Activated naive CD8-positive, alpha-beta T cell (primary cell): ENCODE measurements at regions not wholly inside any gene's neighbourhood (a gene's known extent, or its start where the extent isn't known, plus 50 kb on each side); places are given as distances from the start of the nearest gene placed in this dataset.
"Not testable (repeated sequence)": the region's sequence is repeated elsewhere in the genome, so short reads cannot be mapped to it uniquely, and the experiment has no call there.

Source experiments
- H3K27ac Mint-ChIP-seq: one replicate; pipeline ENCODE4 v1.8.0; 2021; ENCODE audit warnings: mixed read lengths
- H3K27me3 Mint-ChIP-seq: one replicate; pipeline ENCODE4 v1.8.0; 2021; ENCODE audit warnings: mixed read lengths
- H3K36me3 Mint-ChIP-seq: one replicate; pipeline ENCODE4 v1.8.0; 2021; ENCODE audit warnings: mixed read lengths
- H3K4me1 Mint-ChIP-seq: one replicate; pipeline ENCODE4 v1.8.0; 2021; ENCODE audit warnings: low read depth, mixed read lengths
- H3K4me3 Mint-ChIP-seq: one replicate; pipeline ENCODE4 v1.8.0; 2021; ENCODE audit warnings: mild to moderate bottlenecking, mixed read lengths
- H3K9me3 Mint-ChIP-seq: one replicate; pipeline ENCODE4 v1.8.0; 2021; ENCODE audit warnings: low read depth, mixed read lengths

DNA sequence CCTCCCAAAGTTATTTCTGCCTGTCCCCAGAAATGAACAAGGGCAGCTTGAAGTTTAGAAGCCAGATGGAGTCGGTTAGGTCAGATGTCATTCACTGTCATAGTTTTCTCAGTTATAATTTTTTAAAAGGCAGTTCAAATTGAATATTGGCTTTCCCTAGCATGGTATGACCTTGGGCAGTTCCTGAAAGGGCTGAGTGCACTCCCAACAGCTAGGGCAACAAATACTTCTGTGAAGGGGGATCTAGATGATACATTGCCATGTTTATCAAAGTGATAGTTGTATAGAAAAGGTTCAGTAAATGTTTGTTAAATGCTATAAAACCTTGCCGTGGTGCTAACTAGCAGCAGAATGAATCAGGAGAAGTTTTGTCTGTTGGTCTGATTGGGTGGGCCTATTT is 938.1 kb upstream of the GRIA3 start:
- no peak overlapping the region for H3K27ac Mint-ChIP-seq
- no peaks in the 10 kb centered on the region for H3K4me1 Mint-ChIP-seq
- no peaks in the 10 kb centered on the region for H3K36me3 Mint-ChIP-seq
- no peaks in the 10 kb centered on the region for H3K27me3 Mint-ChIP-seq
- no peaks in the 10 kb centered on the region for H3K9me3 Mint-ChIP-seq
- no peak overlapping the region for H3K4me3 Mint-ChIP-seq

DNA sequence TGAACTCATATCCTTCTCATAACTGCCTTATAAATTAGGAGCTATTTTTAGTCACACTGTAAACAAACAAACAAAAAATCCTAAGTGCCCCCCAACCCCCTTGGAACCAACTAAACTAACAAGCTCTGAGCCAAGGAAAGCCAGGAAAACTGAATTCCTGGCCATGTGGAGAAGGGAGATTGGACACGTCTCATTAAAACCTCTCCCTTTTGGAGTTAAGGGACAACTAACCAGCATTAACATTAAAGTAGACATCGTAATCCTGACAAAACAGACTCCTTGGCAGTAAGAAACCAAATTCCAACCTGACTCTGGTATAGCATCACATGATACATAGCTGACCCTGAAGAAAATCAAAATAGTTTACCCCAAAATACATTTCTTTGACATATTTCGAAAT is 937.1 kb upstream of the GRIA3 start:
- no peak overlapping the region for H3K4me3 Mint-ChIP-seq
- H3K9me3 Mint-ChIP-seq = no peaks in the 10 kb centered on the region
- H3K27me3 Mint-ChIP-seq = no peaks in the 10 kb centered on the region
- H3K4me1 Mint-ChIP-seq = no peaks in the 10 kb centered on the region
- H3K27ac Mint-ChIP-seq = no peak overlapping the region
- no peaks in the 10 kb centered on the region for H3K36me3 Mint-ChIP-seq

DNA sequence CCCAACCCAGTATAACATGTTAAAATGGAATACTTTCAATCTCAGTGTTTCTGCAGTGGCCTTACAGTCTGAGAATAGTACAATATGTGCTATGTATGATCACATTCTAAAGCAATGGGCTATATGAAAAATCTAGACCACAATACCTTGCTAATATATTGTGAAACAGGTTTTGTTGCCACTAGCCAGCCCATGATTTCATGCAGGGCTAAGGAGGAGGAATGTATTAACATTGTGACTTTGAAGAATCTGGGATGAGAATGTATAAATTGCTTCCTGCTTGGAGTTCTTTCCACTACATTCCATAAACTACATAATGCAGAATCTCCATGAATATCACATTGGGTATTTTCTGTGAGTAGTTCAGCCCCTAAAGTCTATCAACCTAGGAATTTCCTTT is 935.4 kb upstream of the GRIA3 start:
- no peaks in the 10 kb centered on the region for H3K27me3 Mint-ChIP-seq
- no peaks in the 10 kb centered on the region for H3K4me1 Mint-ChIP-seq
- no peaks in the 10 kb centered on the region for H3K9me3 Mint-ChIP-seq
- H3K27ac Mint-ChIP-seq = no peak overlapping the region
- no peak overlapping the region for H3K4me3 Mint-ChIP-seq
- no peaks in the 10 kb centered on the region for H3K36me3 Mint-ChIP-seq

DNA sequence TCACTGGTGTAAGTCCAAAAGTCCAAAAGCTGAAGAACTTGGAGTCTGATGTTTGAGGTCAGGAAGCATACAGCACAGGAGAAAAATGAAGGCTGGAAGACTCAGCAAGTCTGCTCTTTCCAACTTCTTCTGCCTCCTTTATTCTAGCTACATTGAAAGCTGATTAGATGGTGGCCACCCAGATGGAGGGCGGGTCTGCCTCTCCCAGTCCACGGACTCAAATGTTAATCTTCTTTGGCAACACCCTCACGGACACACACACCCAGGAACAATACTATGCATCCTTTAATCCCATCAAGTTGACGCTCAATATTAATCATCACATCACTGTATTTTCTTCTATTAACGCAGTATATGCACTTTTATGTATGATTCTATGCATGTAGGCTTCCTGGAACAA is 931.6 kb upstream of the GRIA3 start:
- Mint-ChIP-seq H3K9me3 (no peaks in the 10 kb centered on the region), H3K27me3 (no peaks in the 10 kb centered on the region), H3K4me3 (no peak overlapping the region), H3K27ac (no peak overlapping the region), H3K4me1 (no peaks in the 10 kb centered on the region), H3K36me3 (no peaks in the 10 kb centered on the region)

DNA sequence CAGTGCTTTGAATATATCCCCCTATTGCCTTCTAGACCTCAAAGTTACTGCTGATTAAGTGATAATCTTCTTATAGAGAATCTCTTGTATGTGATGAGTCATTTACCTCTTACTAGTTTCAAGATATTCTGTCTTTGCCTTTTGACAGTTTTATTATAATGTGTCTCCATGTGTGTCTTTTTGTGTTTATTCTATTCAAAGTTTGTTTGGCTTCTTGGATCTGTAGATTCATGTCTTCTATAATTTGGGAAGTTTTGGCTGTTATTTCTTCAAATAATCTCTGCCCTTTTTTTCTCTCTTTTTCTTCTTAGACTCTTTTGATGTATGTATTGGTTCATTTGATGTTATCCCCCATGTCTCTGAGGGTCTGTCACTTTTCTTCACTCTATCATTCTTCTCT is 915.7 kb upstream of the GRIA3 start:
- Mint-ChIP-seq H3K4me1 (no peaks in the 10 kb centered on the region), H3K36me3 (no peaks in the 10 kb centered on the region), H3K9me3 (peaks cover 6% of the 10 kb centered on the region), H3K4me3 (no peak overlapping the region), H3K27ac (no peak overlapping the region), H3K27me3 (no peaks in the 10 kb centered on the region)

DNA sequence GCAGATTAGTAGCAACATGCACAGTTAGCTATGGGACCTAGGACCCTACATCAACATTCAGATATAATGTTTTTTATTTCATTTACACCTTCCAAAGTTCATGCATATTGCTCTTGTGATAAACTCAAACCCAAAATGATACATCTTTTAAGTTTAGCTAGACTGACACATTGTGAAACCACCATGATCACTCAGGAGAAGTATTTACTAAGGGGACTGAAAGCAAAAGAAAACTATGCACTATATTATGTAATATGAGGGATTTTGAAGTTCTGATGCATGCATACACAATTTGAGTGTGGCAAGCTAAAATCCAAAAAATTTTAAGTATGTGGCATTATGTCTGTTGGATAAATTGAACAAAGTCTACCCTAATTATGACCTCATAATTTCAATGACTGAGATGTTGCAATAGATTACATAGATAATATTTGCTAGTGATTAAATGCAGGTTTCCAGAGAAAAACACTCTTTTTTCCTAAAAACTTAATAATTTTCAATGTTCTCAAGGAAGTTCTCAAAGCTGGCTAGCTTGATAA is 914.8 kb upstream of the GRIA3 start:
- Mint-ChIP-seq H3K4me1 (no peaks in the 10 kb centered on the region), H3K4me3 (no peak overlapping the region), H3K9me3 (peaks cover 6% of the 10 kb centered on the region), H3K36me3 (no peaks in the 10 kb centered on the region), H3K27me3 (no peaks in the 10 kb centered on the region), H3K27ac (no peak overlapping the region)

DNA sequence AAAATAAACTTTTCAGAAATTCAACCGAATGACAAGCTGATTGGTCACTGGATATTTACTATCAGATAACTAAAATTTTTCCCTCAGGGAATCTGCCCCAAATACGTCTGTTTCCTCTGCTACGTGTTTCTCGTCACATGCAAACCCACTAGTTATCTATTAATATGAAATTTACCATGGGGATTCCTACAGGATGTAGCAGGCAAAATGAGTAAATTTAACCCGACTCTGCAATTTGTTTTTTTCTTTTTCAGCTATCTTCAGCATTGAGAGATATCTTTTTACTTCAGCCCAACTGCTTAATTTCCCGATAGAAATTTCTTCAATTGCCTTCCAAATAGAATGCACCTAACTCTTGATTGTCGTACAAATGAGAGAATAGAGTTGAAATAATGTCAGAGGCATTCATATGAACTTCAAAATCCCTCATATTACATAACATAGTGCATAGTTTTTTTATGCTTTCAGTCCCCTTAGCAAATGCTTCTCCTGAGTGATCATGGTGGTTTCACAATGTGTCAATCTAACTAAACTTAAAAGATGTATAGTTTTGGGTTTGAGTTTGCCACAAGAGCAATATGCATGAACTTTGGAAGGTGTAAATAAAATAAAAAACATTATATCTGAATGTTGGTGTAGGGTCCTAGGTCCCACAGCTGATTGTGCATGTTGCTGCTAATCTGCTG is 913.1 kb upstream of the GRIA3 start:
- Mint-ChIP-seq H3K4me1 (no peaks in the 10 kb centered on the region), H3K9me3 (peaks cover 6% of the 10 kb centered on the region), H3K36me3 (no peaks in the 10 kb centered on the region), H3K27ac (no peak overlapping the region), H3K27me3 (no peaks in the 10 kb centered on the region), H3K4me3 (no peak overlapping the region)

DNA sequence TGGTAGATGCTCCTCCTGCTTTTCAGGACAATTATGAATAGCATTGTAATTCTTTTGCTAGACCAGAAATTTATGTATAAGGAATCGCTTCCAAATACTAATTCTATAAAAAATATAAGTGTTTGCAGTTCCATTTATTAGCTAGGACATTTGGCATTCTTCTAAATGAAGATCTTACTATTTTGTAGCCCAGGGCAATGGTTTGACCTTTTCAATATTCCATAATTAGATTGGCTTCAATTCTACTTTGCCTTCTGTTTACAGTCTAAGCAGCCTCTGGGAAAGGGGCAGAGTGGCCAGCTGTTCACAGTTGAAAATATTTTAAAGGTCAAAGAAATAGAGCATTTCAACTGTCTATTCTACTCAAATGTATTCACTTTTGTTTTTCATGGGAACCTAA is 912.1 kb upstream of the GRIA3 start:
- Mint-ChIP-seq H3K27me3 (no peaks in the 10 kb centered on the region), H3K9me3 (peaks cover 6% of the 10 kb centered on the region), H3K36me3 (no peaks in the 10 kb centered on the region), H3K4me3 (no peak overlapping the region), H3K27ac (no peak overlapping the region), H3K4me1 (no peaks in the 10 kb centered on the region)

DNA sequence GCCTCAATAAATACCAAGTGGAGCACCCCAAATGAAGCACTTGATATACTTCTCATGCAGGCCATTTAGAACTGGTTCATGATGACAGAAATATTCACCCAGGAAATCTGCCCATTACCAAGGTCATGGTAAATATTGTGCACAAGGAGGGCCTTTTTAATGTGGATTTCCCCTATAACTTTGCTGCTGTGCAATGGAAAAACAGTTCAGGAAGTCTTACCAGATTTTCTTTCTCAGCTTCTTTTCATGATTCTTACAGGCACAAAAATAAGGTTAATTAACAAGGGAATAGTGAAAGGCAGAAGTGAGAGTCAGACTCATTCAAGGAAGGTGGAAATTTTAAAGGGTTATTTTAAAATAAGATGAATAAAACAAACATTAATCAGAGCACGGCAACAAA is 904.3 kb upstream of the GRIA3 start:
- Mint-ChIP-seq H3K9me3 (no peaks in the 10 kb centered on the region), H3K4me1 (no peaks in the 10 kb centered on the region), H3K27ac (no peak overlapping the region), H3K4me3 (no peak overlapping the region), H3K36me3 (no peaks in the 10 kb centered on the region), H3K27me3 (no peaks in the 10 kb centered on the region)

DNA sequence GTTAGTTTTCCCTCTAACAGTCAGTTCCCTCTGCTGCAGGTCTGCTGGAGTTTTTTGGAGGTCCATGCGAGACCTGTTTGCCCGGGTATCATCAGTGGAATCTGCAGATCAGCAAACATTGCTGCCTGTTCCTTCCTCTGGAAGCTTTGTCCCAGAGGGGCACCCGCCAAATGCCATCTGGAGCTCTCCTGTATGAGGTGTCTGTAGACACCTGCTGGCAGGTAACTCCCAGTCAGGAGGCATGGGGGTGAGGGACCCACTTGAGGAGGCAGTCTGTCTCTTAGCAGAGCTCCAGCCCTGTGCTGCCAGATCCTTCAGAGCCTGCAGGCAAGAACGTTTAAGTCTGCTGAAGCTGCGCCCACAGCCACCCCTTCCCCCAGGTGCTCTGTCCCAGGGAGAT is 884.3 kb upstream of the GRIA3 start:
- H3K36me3 Mint-ChIP-seq, H3K4me1 Mint-ChIP-seq, H3K27ac Mint-ChIP-seq, H3K9me3 Mint-ChIP-seq, H3K27me3 Mint-ChIP-seq, H3K4me3 Mint-ChIP-seq: not testable (repeated sequence)

DNA sequence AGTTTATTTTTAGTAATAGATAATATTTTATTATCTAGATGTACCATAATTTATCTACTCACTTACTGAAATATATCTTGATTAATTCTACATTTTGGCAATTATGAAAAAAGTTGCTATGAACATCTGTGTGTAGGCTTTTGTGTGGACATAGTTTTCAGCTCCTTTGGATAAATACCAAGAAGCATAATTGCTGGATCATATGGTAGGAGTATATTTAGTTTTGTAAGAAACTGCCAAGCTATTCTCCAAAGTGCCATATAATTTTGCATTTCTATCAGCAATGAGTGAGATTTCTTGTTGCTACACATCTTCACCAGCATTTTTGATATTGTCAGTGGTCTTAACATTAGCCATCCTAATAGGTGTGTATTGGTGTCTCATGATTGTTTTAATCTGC is 882.6 kb upstream of the GRIA3 start:
- no peaks in the 10 kb centered on the region for H3K4me1 Mint-ChIP-seq
- no peaks in the 10 kb centered on the region for H3K36me3 Mint-ChIP-seq
- H3K27ac Mint-ChIP-seq = no peak overlapping the region
- H3K4me3 Mint-ChIP-seq = no peak overlapping the region
- H3K27me3 Mint-ChIP-seq = no peaks in the 10 kb centered on the region
- no peaks in the 10 kb centered on the region for H3K9me3 Mint-ChIP-seq

DNA sequence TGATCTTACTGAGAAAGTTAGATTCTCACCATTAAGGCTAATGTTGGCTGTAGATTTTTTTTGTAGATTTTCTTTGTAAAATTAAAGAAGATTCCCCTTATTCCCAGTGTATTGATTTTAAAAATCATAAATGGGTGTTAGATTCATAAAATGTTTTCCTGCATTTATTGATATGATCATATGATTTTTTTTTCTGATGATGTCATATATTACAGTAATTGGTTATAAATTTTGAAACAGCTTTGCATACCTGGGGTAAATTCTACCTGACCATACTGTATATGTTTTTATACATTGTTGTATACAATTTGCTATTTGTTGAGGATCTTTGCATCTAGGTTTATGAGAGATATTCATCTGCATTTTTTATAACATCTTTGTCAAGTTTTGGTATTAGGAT is 880.3 kb upstream of the GRIA3 start:
- no peaks in the 10 kb centered on the region for H3K36me3 Mint-ChIP-seq
- no peak overlapping the region for H3K27ac Mint-ChIP-seq
- no peaks in the 10 kb centered on the region for H3K4me1 Mint-ChIP-seq
- no peaks in the 10 kb centered on the region for H3K9me3 Mint-ChIP-seq
- H3K27me3 Mint-ChIP-seq = no peaks in the 10 kb centered on the region
- no peak overlapping the region for H3K4me3 Mint-ChIP-seq

DNA sequence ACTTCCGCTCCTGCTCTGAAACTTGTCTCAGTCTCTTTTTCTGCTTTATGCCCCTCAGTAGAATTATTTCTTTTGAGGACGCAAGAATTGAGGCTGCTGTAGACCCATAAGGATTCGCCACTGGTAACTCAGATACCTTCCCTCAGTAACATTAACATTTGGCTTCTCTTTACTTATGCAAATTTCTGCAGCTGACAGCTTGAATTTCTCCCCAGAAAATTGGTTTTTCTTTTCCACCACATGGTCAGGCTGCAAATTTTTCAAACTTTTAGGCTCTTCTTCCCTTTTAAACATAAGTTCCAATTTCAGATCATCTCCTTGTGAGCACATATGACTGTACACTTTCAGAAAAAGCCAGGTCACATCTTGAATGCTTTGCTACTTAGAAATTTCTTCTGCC is 839.3 kb upstream of the GRIA3 start:
- no peaks in the 10 kb centered on the region for H3K27me3 Mint-ChIP-seq
- no peaks in the 10 kb centered on the region for H3K36me3 Mint-ChIP-seq
- H3K4me1 Mint-ChIP-seq = no peaks in the 10 kb centered on the region
- no peak overlapping the region for H3K4me3 Mint-ChIP-seq
- peaks cover 5% of the 10 kb centered on the region for H3K9me3 Mint-ChIP-seq
- H3K27ac Mint-ChIP-seq = no peak overlapping the region

DNA sequence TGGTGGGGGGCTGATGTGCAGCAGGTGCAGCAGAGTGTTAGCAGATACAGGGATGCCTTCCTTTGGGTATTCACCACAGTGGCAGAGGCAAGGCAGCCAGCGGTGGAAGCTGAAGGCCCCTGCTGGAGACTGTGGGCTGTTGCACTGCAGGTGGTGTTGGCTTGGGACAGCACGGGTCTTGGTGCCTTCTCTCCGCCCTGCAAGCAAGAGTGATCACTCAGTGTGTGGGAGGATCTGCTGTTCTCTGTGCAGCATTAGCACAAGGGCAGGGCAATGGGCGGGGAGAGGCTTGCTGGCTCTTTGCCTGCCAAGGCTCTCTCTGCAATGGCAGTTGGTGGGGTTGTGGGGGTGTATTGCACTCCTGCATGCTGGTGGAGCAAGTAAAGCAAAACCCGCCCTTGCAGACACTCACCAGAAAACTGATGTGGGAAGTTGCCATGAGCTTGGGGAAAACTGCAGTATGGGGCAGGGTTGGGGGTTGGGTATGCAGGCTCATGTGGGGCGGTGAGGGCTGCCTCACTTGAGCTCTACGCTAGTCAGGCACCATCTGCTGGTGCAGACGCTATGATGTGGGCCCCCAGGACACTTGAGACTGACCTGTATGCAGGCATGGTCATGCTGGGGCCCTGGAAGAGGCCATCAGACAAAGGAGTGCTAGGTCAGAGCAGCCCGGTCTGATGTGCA is 820.8 kb upstream of the GRIA3 start:
- Mint-ChIP-seq H3K4me1 (no peaks in the 10 kb centered on the region), H3K27ac (no peak overlapping the region), H3K27me3 (no peaks in the 10 kb centered on the region), H3K4me3 (no peak overlapping the region), H3K9me3 (no peaks in the 10 kb centered on the region), H3K36me3 (no peaks in the 10 kb centered on the region)

DNA sequence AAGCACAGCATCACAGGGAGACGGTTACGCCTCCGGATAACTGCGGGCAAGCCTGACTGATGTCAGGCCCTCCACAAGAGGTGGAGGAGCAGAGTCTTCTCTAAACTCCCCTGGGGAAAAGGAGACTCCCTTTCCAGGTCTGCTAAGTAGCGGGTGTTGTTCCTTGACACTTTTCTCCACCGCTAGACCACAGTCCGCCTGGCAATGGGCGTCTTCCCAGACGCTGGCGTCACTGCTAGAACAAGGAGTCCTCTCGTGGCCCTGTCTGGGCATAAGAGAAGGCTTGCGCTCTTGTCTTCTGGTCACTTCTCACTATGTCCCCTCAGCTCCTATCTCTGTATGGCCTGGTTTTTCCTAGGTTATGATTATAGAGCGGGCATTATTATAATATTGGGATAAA is 808.5 kb upstream of the GRIA3 start:
- H3K27ac Mint-ChIP-seq, H3K9me3 Mint-ChIP-seq, H3K27me3 Mint-ChIP-seq, H3K36me3 Mint-ChIP-seq, H3K4me1 Mint-ChIP-seq, H3K4me3 Mint-ChIP-seq: not testable (repeated sequence)

DNA sequence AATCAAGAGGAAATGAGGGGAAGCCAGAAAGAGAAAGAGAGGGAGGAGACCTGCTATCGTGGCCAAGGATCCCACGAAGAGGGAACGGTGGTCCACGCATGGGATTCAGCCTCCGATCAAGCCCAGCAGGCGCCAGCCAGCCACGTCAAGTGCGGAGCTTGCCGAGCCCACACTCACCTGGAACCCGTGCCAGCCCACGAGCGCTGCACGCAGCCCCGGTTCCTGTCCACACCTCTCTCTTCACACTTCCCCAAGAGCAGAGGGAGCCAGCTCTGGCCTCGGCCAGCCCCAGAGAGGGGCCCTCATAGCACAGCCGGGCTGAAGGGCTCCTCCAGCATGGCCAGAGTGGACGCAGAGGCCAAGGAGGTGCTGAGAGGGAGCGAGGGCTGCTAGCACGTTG is 795.1 kb upstream of the GRIA3 start:
- no peaks in the 10 kb centered on the region for H3K36me3 Mint-ChIP-seq
- H3K4me3 Mint-ChIP-seq = no peak overlapping the region
- H3K4me1 Mint-ChIP-seq = no peaks in the 10 kb centered on the region
- no peaks in the 10 kb centered on the region for H3K9me3 Mint-ChIP-seq
- H3K27me3 Mint-ChIP-seq = no peaks in the 10 kb centered on the region
- no peak overlapping the region for H3K27ac Mint-ChIP-seq
